Sigmoid colon (tissue), 6 donors: ENCODE measurements at regions not wholly inside any gene's neighbourhood (a gene's known extent, or its start where the extent isn't known, plus 50 kb on each side); places are given as distances from the start of the nearest gene placed in this dataset.

Source experiments
- DNase-seq: peaks from one replicate; pipeline ENCODE4 v3.0.0-alpha.2; 2019
- H3K27ac ChIP-seq, 4 donors: fragments of 200-600 bp; sonication (generic); one replicate each; pipeline ENCODE4 v1.5.1; 2016 to 2019; ENCODE audit warnings: mild to moderate bottlenecking in 1 of 4
- H3K27me3 ChIP-seq, 3 donors: fragments of 200-600 bp; sonication (generic); one replicate each; pipeline ENCODE4 v1.5.1; 2019; ENCODE audit warnings: mild to moderate bottlenecking in 1 of 3
- H3K36me3 ChIP-seq, 4 donors: fragments of 200-600 bp; sonication (generic); one replicate each; pipeline ENCODE4 v1.5.1; 2016 to 2019
- H3K4me1 ChIP-seq, 4 donors: fragments of 200-600 bp; sonication (generic); one replicate each; pipeline ENCODE4 v1.5.1; 2017 to 2019
- H3K4me3 ChIP-seq, 4 donors: fragments of 200-600 bp; sonication (generic); one replicate each; pipeline ENCODE4 v1.5.1; 2017 to 2019; ENCODE audit warnings: mild to moderate bottlenecking in 2 of 4, moderate library complexity in 1 of 4
- H3K9me3 ChIP-seq, 4 donors: fragments of 200-600 bp in 3 of 4; sonication (generic) in 3 of 4; one replicate each; pipeline versions ENCODE4 v1.5.1 to v1.6.1; 2013 to 2019
- EP300 ChIP-seq, 4 donors: sonication (generic); formaldehyde crosslinking; IDR thresholded peaks; one replicate each; pipeline ENCODE4 v1.6.1; 2017; ENCODE audit warnings: antibody characterized with exemption in 4 of 4
- POLR2A ChIP-seq, 2 donors: fragments of 450-650 bp; IDR thresholded peaks; one replicate each; pipeline ENCODE4 v1.6.1; 2016; ENCODE audit warnings: antibody characterized with exemption in 2 of 2, mild to moderate bottlenecking in 2 of 2, moderate library complexity in 2 of 2
- POLR2AphosphoS5 ChIP-seq, 4 donors: sonication (generic); formaldehyde crosslinking; IDR thresholded peaks; one replicate each; pipeline ENCODE4 v1.6.1; 2017; ENCODE audit warnings: antibody characterized with exemption in 4 of 4
- WGBS, 2 donors: extraction: QIAGEN DNeasy Blood & Tissue Kit; methylation state at CpG; one replicate each; pipeline ENCODE4 v1.1.7; 2013; 5-methylcytosine and 5-hydroxymethylcytosine counted together
- intact Hi-C: fragments of 100-400 bp; cut with DNase I; formaldehyde crosslinking; loops from one replicate; pipeline ENCODE4 v1.15.1; 2023
- TF ChIP-seq, protein P1 (sequence below), 4 experiments: fragments of 450-650 bp in 3 of 4; fragments of 200-600 bp in 1 of 4; IDR thresholded peaks; one replicate each; pipeline ENCODE4 v1.5.1; 2016 to 2019; ENCODE audit warnings: antibody characterized with exemption in 4 of 4, mild to moderate bottlenecking in 3 of 4, moderate library complexity in 2 of 4
- donor health status: healthy with polysubstance abuse.
- donor health status: healthy.

DNA sequence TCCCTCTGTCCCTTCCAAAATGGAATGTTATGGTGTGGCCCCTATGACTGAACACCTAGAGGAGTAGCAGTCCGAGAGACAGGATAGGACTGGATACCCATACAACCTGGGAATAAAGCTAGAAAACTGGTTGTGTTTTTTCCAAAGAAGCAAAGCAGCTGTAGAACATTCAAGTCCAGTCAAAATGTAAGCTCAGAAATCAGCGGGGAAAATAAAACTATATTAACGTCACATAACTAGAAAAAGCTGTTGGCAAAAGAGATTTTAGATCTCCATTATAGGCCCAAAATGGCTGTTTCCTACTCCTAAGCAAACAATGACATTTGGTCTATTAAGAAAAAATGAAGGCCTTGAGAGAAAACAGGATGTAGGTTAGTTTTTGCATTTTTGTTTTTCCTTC is 177.7 kb downstream of the PTN start:
- WGBS, 2 donors = 81 to 85% methylated on average over 3 of the region's 3 CpGs
- no peaks in the 10 kb centered on the region for H3K27me3 ChIP-seq
- H3K9me3 ChIP-seq = no peaks in the 10 kb centered on the region
- intact Hi-C loops = loop anchor here (10.0 kb wide), 1 partner anchor 1361 kb away; no protein-coding TSS in a partner anchor
- no peak for DNase-seq
- no peak overlapping the region for H3K27ac ChIP-seq
- peaks cover 0 to 19% (median 6%) of the 10 kb centered on the region in 4 donors for H3K4me1 ChIP-seq
- H3K4me3 ChIP-seq = no peak overlapping the region
- TF ChIP-seq POLR2AphosphoS5 (IDR thresholded peaks at IDR 0.05) = no peak
- TF ChIP-seq, protein P1, sequence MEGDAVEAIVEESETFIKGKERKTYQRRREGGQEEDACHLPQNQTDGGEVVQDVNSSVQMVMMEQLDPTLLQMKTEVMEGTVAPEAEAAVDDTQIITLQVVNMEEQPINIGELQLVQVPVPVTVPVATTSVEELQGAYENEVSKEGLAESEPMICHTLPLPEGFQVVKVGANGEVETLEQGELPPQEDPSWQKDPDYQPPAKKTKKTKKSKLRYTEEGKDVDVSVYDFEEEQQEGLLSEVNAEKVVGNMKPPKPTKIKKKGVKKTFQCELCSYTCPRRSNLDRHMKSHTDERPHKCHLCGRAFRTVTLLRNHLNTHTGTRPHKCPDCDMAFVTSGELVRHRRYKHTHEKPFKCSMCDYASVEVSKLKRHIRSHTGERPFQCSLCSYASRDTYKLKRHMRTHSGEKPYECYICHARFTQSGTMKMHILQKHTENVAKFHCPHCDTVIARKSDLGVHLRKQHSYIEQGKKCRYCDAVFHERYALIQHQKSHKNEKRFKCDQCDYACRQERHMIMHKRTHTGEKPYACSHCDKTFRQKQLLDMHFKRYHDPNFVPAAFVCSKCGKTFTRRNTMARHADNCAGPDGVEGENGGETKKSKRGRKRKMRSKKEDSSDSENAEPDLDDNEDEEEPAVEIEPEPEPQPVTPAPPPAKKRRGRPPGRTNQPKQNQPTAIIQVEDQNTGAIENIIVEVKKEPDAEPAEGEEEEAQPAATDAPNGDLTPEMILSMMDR (IDR thresholded peaks at IDR 0.05) = no peak
- TF ChIP-seq EP300 (IDR thresholded peaks at IDR 0.05) = no peak
- no peak for TF ChIP-seq POLR2A (IDR thresholded peaks at IDR 0.05)
- no peaks in the 10 kb centered on the region for H3K36me3 ChIP-seq

DNA sequence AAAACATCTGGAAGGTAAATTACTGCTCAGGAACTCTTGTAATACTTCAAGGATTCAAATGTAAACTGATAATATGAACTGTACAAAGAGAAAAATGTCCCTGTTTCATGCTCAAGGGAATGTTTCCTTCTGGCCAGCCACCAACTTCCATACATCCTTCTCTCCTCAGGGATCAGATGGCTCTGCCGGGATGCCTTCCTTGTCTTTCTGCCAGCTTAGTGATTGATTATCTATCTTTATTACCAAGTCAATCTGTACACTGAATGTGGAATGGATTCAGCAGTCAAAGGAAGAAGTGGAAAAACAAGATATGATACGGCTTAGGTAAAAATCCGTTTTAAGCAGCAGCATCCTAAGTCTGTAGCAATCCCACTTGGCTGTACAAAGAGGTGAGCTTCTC is 178.3 kb downstream of the PTN start:
- DNase-seq = no peak
- Histone ChIP-seq H3K36me3 (no peaks in the 10 kb centered on the region), H3K9me3 (no peaks in the 10 kb centered on the region), H3K4me3 (no peak overlapping the region), H3K4me1 (peaks cover 0 to 19% (median 6%) of the 10 kb centered on the region in 4 donors), H3K27ac (no peak overlapping the region), H3K27me3 (no peaks in the 10 kb centered on the region)
- intact Hi-C loops = loop anchor here (10.0 kb wide), 1 partner anchor 1360 kb away; no protein-coding TSS in a partner anchor
- no peak for TF ChIP-seq EP300 (IDR thresholded peaks at IDR 0.05)
- no peak for TF ChIP-seq POLR2AphosphoS5 (IDR thresholded peaks at IDR 0.05)
- TF ChIP-seq, protein P1 (IDR thresholded peaks at IDR 0.05) = no peak
- no peak for TF ChIP-seq POLR2A (IDR thresholded peaks at IDR 0.05)
- WGBS, 2 donors = 72 to 80% methylated on average over 3 of the region's 3 CpGs

DNA sequence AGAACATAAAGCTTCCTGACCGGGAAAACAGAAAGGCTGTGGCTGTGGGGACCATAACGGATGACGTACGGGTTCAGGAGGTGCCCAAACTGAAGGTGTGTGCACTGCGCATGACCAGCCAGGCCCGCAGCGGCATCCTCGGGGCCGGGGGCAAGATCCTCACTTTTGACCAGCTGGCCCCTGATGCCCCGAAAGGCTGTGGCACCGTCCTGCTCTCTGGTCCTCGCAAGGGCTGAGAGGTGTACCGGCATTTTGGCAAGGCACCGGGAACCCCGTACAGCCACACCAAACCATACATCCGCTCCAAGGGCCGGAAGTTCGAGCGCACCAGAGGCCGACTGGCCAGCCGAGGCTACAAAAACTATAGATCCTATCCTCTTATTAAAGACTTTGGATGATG is 179.3 kb downstream of the PTN start:
- intact Hi-C loops = loop anchor here (10.0 kb wide), 1 partner anchor 1359 kb away; no protein-coding TSS in a partner anchor

DNA sequence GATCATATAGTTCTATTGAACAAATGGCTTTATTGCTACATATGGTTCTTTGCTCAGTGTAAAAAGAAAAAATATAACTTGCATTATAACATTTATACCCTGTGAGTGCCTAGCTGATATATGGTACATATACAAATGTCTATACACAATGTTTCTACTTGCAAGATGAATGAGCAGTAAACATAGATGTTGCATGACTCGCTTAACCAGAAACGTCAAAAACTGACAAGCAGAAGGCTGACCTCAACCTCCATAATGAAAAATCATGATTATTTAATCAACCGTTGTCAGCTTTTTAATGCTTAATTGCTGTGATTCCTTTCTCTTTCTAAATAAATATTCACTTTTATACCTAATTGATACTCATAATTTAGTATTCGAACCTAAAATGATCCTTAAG is 183.3 kb downstream of the PTN start:
- no peak overlapping the region for H3K27ac ChIP-seq
- 60 to 86% methylated on average over 4 of the region's 4 CpGs for WGBS, 2 donors
- peaks cover 0 to 10% (median 0%) of the 10 kb centered on the region in 4 donors for H3K4me1 ChIP-seq
- no peak for DNase-seq
- TF ChIP-seq POLR2AphosphoS5 (IDR thresholded peaks at IDR 0.05) (no peak), POLR2A (IDR thresholded peaks at IDR 0.05) (no peak), EP300 (IDR thresholded peaks at IDR 0.05) (no peak)
- TF ChIP-seq, protein P1 (IDR thresholded peaks at IDR 0.05) = no peak
- intact Hi-C loops = loop anchor here (10.0 kb wide), 1 partner anchor 1355 kb away; no protein-coding TSS in a partner anchor
- no peak overlapping the region for H3K4me3 ChIP-seq
- no peaks in the 10 kb centered on the region for H3K27me3 ChIP-seq
- H3K9me3 ChIP-seq = no peaks in the 10 kb centered on the region
- no peaks in the 10 kb centered on the region for H3K36me3 ChIP-seq

More for the DNA sequence above, 179.3 kb downstream of the PTN start:
- peaks cover 0 to 14% (median 2%) of the 10 kb centered on the region in 4 donors for H3K4me1 ChIP-seq
- DNase-seq = no peak
- 96% methylated on average over 21 of the region's 21 CpGs for WGBS, 2 donors
- H3K4me3 ChIP-seq = no peak overlapping the region
- no peaks in the 10 kb centered on the region for H3K27me3 ChIP-seq
- H3K36me3 ChIP-seq = no peaks in the 10 kb centered on the region
- TF ChIP-seq EP300 (IDR thresholded peaks at IDR 0.05) = no peak
- TF ChIP-seq, protein P1 (IDR thresholded peaks at IDR 0.05) = no peak
- TF ChIP-seq POLR2AphosphoS5 (IDR thresholded peaks at IDR 0.05) = no peak
- TF ChIP-seq POLR2A (IDR thresholded peaks at IDR 0.05) = no peak
- H3K9me3 ChIP-seq = no peaks in the 10 kb centered on the region
- H3K27ac ChIP-seq = no peak overlapping the region

DNA sequence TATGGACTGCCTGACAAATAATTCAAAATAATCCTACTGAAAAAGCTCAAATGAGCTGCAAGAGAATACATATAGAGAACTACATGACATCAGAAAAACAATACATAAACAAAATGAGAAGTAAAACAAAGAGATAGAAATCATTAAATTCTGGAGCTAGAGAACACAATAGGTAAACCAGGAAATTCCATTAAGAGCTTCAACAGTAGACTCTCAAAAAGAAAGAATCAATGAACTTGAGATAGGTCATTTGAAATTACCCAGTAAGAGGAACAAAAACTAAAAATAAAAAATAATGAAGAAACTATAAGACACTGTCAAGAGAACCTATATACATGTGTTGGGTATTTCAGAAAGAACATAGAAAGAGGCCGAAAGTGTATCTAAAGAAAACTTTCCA is 186.3 kb downstream of the PTN start:
- DNase-seq = no peak
- 88 to 91% methylated on average over 1 of the region's 1 CpG for WGBS, 2 donors
- H3K27me3 ChIP-seq = no peaks in the 10 kb centered on the region
- no peak overlapping the region for H3K27ac ChIP-seq
- H3K4me3 ChIP-seq = no peak overlapping the region
- no peaks in the 10 kb centered on the region for H3K36me3 ChIP-seq
- H3K4me1 ChIP-seq = peaks cover 0 to 10% (median 0%) of the 10 kb centered on the region in 4 donors
- TF ChIP-seq POLR2AphosphoS5 (IDR thresholded peaks at IDR 0.05) (no peak), POLR2A (IDR thresholded peaks at IDR 0.05) (no peak), EP300 (IDR thresholded peaks at IDR 0.05) (no peak)
- TF ChIP-seq, protein P1 (IDR thresholded peaks at IDR 0.05) = no peak
- intact Hi-C loops = no loop called here
- H3K9me3 ChIP-seq = no peaks in the 10 kb centered on the region
